Activated CD4-positive, alpha-beta T cell treated with anti-CD3 and anti-CD28 coated beads, Interleukin-2, amount 10 ng/mL, durations not matched to agents 24 days and 14 days (primary cell): ENCODE measurements at regions not wholly inside any gene's neighbourhood (a gene's known extent, or its start where the extent isn't known, plus 50 kb on each side); places are given as distances from the start of the nearest gene placed in this dataset.

Experiments
- DNase-seq: peaks from one replicate; pipeline ENCODE4 v3.0.0; 2022
- H3K27ac Mint-ChIP-seq: one replicate; pipeline ENCODE4 v1.8.0; 2022; ENCODE audit warnings: mild to moderate bottlenecking, mixed read lengths
- H3K27me3 Mint-ChIP-seq: one replicate; pipeline ENCODE4 v1.8.0; 2022; ENCODE audit warnings: mixed read lengths
- H3K36me3 Mint-ChIP-seq: one replicate; pipeline ENCODE4 v1.8.0; 2022; ENCODE audit warnings: low read depth, mild to moderate bottlenecking, mixed read lengths
- H3K4me1 Mint-ChIP-seq: one replicate; pipeline ENCODE4 v1.8.0; 2021; ENCODE audit warnings: mixed read lengths
- H3K4me3 Mint-ChIP-seq: one replicate; pipeline ENCODE4 v1.8.0; 2022; ENCODE audit warnings: mild to moderate bottlenecking, moderate library complexity, mixed read lengths
- H3K9me3 Mint-ChIP-seq: one replicate; pipeline ENCODE4 v1.8.0; 2021; ENCODE audit warnings: mixed read lengths
- intact Hi-C: fragments of 100-400 bp; cut with micrococcal nuclease; formaldehyde crosslinking; loops from one replicate; pipeline ENCODE4 v1.15.1; 2023

GRCh38 chr13:105773863-105774538 is 761.5 kb downstream of the EFNB2 start:
- intact Hi-C loops, result no loop called here
- H3K36me3 Mint-ChIP-seq, result no peaks in the 10 kb centered on the region
- H3K27ac Mint-ChIP-seq, result no peak overlapping the region
- H3K4me1 Mint-ChIP-seq, result no peaks in the 10 kb centered on the region
- no peaks in the 10 kb centered on the region for H3K9me3 Mint-ChIP-seq
- no peak overlapping the region for H3K4me3 Mint-ChIP-seq
- DNase-seq, result no peak
- no peaks in the 10 kb centered on the region for H3K27me3 Mint-ChIP-seq

- H3K27me3 Mint-ChIP-seq, result no peaks in the 10 kb centered on the region
- no peaks in the 10 kb centered on the region for H3K9me3 Mint-ChIP-seq
- H3K27ac Mint-ChIP-seq, result no peak overlapping the region
- no peak for DNase-seq
- no peaks in the 10 kb centered on the region for H3K36me3 Mint-ChIP-seq
- H3K4me3 Mint-ChIP-seq, result no peak overlapping the region
- intact Hi-C loops, result no loop called here
- H3K4me1 Mint-ChIP-seq, result no peaks in the 10 kb centered on the region
These were observed 762.2 kb downstream of the EFNB2 start for GRCh38 chr13:105773241-105773640.

DNA sequence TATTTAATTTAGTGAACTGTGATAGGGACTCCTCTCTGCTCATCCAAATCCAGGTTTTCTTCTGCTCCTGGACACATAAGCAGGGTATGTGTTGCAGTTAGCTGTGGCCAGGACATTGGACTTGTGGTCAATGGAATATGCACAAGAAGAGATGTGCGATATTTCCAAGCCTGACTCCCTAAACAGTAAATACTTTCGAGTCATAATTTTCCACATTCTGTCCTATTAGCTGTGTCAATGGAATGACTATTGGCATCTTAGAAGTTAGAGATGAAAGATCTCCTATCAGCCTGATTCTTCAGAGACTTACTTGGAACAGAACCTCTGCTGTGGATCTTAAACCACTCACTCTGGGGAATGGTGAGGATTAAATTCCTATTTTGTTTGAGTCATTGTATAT is 771.0 kb downstream of the EFNB2 start:
- H3K27me3 Mint-ChIP-seq, result no peaks in the 10 kb centered on the region
- H3K4me3 Mint-ChIP-seq, result no peak overlapping the region
- no peaks in the 10 kb centered on the region for H3K9me3 Mint-ChIP-seq
- no peak overlapping the region for H3K27ac Mint-ChIP-seq
- no peaks in the 10 kb centered on the region for H3K36me3 Mint-ChIP-seq
- no peaks in the 10 kb centered on the region for H3K4me1 Mint-ChIP-seq
- DNase-seq, result no peak
- intact Hi-C loops, result no loop called here

- no peak overlapping the region for H3K27ac Mint-ChIP-seq
- H3K36me3 Mint-ChIP-seq, result no peaks in the 10 kb centered on the region
- H3K27me3 Mint-ChIP-seq, result no peaks in the 10 kb centered on the region
- no peak overlapping the region for H3K4me3 Mint-ChIP-seq
- H3K9me3 Mint-ChIP-seq, result no peaks in the 10 kb centered on the region
- H3K4me1 Mint-ChIP-seq, result no peaks in the 10 kb centered on the region
- intact Hi-C loops, result no loop called here
- DNase-seq, result no peak
These were observed 771.6 kb downstream of the EFNB2 start for GRCh38 chr13:105763851-105764250.

DNA sequence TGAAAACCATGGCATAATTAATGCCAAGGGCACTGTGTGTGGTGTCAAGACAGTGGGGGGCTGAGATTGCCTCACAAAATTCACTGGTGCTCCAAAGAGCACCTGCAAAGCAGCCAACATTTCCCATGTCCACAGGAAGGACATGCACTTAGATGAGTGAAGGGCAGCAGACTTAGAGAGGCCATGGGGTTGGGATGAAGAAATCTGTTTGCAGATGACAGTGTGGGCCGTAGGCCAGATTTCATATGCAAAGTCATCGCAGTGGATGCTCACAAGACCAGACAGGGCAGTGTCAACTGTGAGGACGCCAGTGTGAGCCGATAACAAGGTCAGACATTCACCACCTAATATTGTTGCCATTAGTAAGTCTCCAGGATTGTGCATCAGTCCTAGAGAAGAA is 773.4 kb downstream of the EFNB2 start:
- no peak for DNase-seq
- intact Hi-C loops, result no loop called here
- H3K27ac Mint-ChIP-seq, result no peak overlapping the region
- H3K36me3 Mint-ChIP-seq, result no peaks in the 10 kb centered on the region
- no peaks in the 10 kb centered on the region for H3K9me3 Mint-ChIP-seq
- H3K27me3 Mint-ChIP-seq, result no peaks in the 10 kb centered on the region
- H3K4me3 Mint-ChIP-seq, result no peak overlapping the region
- H3K4me1 Mint-ChIP-seq, result no peaks in the 10 kb centered on the region

GRCh38 chr13:105758918-105759860 is 776.3 kb downstream of the EFNB2 start:
- no peak overlapping the region for H3K4me3 Mint-ChIP-seq
- intact Hi-C loops, result no loop called here
- H3K36me3 Mint-ChIP-seq, result no peaks in the 10 kb centered on the region
- no peaks in the 10 kb centered on the region for H3K9me3 Mint-ChIP-seq
- no peaks in the 10 kb centered on the region for H3K4me1 Mint-ChIP-seq
- no peaks in the 10 kb centered on the region for H3K27me3 Mint-ChIP-seq
- no peak overlapping the region for H3K27ac Mint-ChIP-seq
- DNase-seq, result no peak

- DNase-seq, result no peak
- H3K9me3 Mint-ChIP-seq, result no peaks in the 10 kb centered on the region
- H3K27me3 Mint-ChIP-seq, result no peaks in the 10 kb centered on the region
- H3K36me3 Mint-ChIP-seq, result no peaks in the 10 kb centered on the region
- no peak overlapping the region for H3K4me3 Mint-ChIP-seq
- intact Hi-C loops, result no loop called here
- no peak overlapping the region for H3K27ac Mint-ChIP-seq
- no peaks in the 10 kb centered on the region for H3K4me1 Mint-ChIP-seq
These were observed 794.7 kb downstream of the EFNB2 start for GRCh38 chr13:105740739-105741138.

- H3K27ac Mint-ChIP-seq, result no peak overlapping the region
- no peak overlapping the region for H3K4me3 Mint-ChIP-seq
- no peak for DNase-seq
- no peaks in the 10 kb centered on the region for H3K36me3 Mint-ChIP-seq
- intact Hi-C loops, result no loop called here
- no peaks in the 10 kb centered on the region for H3K9me3 Mint-ChIP-seq
- no peaks in the 10 kb centered on the region for H3K4me1 Mint-ChIP-seq
- no peaks in the 10 kb centered on the region for H3K27me3 Mint-ChIP-seq
These were observed 797.8 kb downstream of the EFNB2 start for GRCh38 chr13:105737688-105738087.

GRCh38 chr13:105735281-105735680 is 800.2 kb downstream of the EFNB2 start:
- DNase-seq, result no peak
- Mint-ChIP-seq H3K27me3 (no peaks in the 10 kb centered on the region), H3K36me3 (no peaks in the 10 kb centered on the region)

GRCh38 chr13:105732806-105733529 is 802.5 kb downstream of the EFNB2 start:
- H3K9me3 Mint-ChIP-seq, result no peaks in the 10 kb centered on the region
- no peak for DNase-seq
- no peak overlapping the region for H3K27ac Mint-ChIP-seq
- H3K4me3 Mint-ChIP-seq, result no peak overlapping the region
- H3K27me3 Mint-ChIP-seq, result no peaks in the 10 kb centered on the region
- H3K36me3 Mint-ChIP-seq, result no peaks in the 10 kb centered on the region
- intact Hi-C loops, result no loop called here
- no peaks in the 10 kb centered on the region for H3K4me1 Mint-ChIP-seq

More at GRCh38 chr13:105735281-105735680, 800.2 kb downstream of the EFNB2 start:
- Mint-ChIP-seq H3K27ac (no peak overlapping the region), H3K4me1 (no peaks in the 10 kb centered on the region), H3K4me3 (no peak overlapping the region), H3K9me3 (no peaks in the 10 kb centered on the region)
- intact Hi-C loops, result no loop called here

GRCh38 chr13:105725887-105726286 is 809.6 kb downstream of the EFNB2 start:
- Mint-ChIP-seq H3K27ac (no peak overlapping the region), H3K4me1 (no peaks in the 10 kb centered on the region), H3K9me3 (no peaks in the 10 kb centered on the region), H3K4me3 (no peak overlapping the region), H3K27me3 (no peaks in the 10 kb centered on the region), H3K36me3 (no peaks in the 10 kb centered on the region)
- no peak for DNase-seq
- intact Hi-C loops, result no loop called here

DNA sequence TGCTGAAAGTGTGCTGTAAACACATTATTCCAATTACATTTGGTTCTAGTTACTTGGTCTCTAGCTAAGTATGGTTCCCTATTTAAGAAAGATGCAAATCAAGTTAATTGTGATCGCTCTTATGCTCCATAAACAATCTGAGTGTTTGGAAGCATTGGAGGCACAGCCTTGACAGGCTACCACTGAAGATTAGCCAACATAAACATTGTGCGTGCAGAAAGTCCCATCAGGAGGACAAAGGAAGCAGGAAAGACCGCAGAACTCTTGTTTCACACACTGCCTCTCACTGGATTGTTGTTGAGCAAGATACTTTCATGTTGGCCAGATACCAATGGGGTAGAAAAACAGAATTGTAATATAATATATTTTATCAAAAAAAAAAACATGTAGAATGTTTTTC is 814.4 kb downstream of the EFNB2 start:
- Mint-ChIP-seq H3K9me3 (no peaks in the 10 kb centered on the region), H3K27ac (no peak overlapping the region), H3K4me1 (no peaks in the 10 kb centered on the region), H3K36me3 (no peaks in the 10 kb centered on the region), H3K27me3 (no peaks in the 10 kb centered on the region), H3K4me3 (no peak overlapping the region)
- intact Hi-C loops, result no loop called here
- DNase-seq, result no peak

DNA sequence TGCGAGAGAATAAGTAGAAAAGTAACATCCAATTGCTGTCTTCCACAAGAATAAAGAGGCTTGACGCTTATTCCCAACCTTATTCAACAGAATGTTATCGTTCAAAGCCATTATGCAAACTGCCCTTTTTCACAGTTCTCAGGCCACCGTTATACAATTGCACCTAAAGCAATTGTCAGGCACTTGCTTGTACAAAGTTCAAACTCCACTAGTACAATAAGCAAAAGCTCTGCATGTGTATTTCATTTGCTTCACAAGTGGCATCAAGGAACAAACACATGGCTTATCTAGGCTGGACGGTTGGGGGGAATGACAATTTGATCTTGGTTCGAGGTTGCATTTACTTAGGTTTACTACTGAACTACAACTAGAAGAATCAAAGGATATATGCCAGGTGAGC is 815.6 kb downstream of the EFNB2 start:
- Mint-ChIP-seq H3K4me3 (no peak overlapping the region), H3K27ac (no peak overlapping the region), H3K27me3 (no peaks in the 10 kb centered on the region), H3K4me1 (no peaks in the 10 kb centered on the region), H3K36me3 (no peaks in the 10 kb centered on the region), H3K9me3 (no peaks in the 10 kb centered on the region)
- no peak for DNase-seq
- intact Hi-C loops, result no loop called here

DNA sequence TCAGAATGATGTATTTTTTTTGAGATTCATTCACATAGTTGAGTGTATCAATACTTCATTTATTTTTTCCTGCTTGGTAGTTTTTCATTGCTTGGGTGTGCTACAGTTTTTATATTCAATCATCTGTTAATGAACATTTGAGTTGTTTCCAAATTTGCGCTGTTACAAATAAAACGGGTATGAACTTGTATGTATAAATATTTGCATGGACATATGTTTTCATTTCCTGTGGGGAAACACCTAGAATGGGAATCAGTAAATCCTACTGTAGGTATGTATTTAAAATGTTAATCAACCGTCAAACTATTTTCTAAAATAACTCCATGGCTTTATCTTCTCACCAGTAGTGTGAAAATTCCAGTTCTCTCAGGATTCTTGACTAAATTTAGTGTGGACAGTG is 826.3 kb downstream of the EFNB2 start:
- H3K27me3 Mint-ChIP-seq, result no peaks in the 10 kb centered on the region

More for the DNA sequence above, 826.3 kb downstream of the EFNB2 start:
- Mint-ChIP-seq H3K36me3 (no peaks in the 10 kb centered on the region), H3K27ac (no peak overlapping the region), H3K4me3 (no peak overlapping the region), H3K4me1 (no peaks in the 10 kb centered on the region), H3K9me3 (no peaks in the 10 kb centered on the region)
- no peak for DNase-seq
- intact Hi-C loops, result no loop called here
